ENCODE measurements at regions not wholly inside any gene's neighbourhood (a gene's known extent, or its start where the extent isn't known, plus 50 kb on each side); places are given as distances from the start of the nearest gene placed in this dataset.

DNA sequence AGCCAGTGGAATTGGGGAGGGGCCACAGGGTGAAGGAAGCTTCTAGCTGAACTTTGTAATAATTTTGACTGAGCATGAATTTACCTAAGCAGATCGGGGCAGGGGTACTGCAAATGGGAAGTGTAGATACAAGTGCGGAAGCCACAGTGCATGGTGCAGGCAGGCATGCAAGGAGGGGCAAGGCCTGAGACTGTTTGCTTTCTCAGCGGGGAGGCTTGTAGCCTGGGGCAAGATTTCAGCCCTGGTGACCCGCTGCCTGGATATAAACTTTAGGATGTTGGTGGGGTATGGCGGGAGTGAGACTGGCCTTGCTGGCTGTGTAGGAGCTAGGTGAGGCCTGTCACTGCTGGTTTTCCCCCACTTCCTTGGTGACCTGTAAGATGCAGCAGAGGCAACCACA, 266.4 kb upstream of the PREP start:
- Histone ChIP-seq H3K9me3 (ENCODE audit: low read depth, low read length) (no peaks in the 10 kb centered on the region), H3K4me1 (ENCODE audit: insufficient read depth, low read length) (no peaks in the 10 kb centered on the region), H3K4me3 (ENCODE audit: low read length) (no peak overlapping the region), H3K27me3 (ENCODE audit: insufficient read depth, low read length) (no peaks in the 10 kb centered on the region)

DNA sequence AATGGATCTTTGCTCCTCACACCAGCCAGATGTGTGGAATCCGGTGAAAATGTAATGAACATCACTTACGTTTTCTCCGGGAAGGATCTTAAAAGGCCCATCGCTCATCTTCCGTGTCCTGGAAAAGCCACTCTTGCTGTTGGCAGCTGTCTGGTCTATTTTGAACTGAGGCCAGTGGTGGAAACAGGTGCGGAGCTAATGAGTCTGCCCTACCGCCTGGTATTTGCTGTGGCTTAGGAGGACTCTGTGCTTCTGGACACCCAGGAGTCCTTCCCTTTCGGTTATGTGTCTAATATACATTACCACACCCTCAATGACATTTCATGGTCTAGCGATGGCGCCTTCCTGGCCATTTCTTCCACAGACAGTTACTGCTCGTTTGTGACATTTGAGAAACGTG, 264.2 kb upstream of the PREP start:
- H3K27me3 ChIP-seq (ENCODE audit: insufficient read depth, low read length) = no peaks in the 10 kb centered on the region
- no peak overlapping the region for H3K4me3 ChIP-seq (ENCODE audit: low read length)
- no peaks in the 10 kb centered on the region for H3K4me1 ChIP-seq (ENCODE audit: insufficient read depth, low read length)
- H3K9me3 ChIP-seq (ENCODE audit: low read depth, low read length) = no peaks in the 10 kb centered on the region

DNA sequence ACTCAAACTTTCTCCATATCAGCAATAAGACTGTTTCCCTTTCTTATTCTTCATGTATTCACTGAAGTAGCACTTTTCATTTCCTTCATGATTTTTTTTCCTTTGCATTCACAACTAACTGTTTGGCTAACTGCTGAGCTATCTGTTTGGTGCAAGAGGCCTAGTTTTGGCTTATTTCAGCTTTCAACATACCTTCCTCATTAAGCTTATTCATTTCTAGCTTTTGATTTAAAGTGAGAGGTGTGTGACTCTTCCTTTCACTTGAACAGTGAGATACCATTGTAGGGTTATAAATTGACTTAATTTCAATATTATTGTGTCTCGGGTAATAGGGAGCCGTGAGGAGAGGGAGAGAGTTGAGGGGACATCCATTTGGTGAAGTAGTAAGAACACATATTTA, 262.0 kb upstream of the PREP start:
- Histone ChIP-seq H3K9me3 (ENCODE audit: low read depth, low read length) (no peaks in the 10 kb centered on the region), H3K4me1 (ENCODE audit: insufficient read depth, low read length) (no peaks in the 10 kb centered on the region), H3K27me3 (ENCODE audit: insufficient read depth, low read length) (no peaks in the 10 kb centered on the region), H3K4me3 (ENCODE audit: low read length) (no peak overlapping the region)

DNA sequence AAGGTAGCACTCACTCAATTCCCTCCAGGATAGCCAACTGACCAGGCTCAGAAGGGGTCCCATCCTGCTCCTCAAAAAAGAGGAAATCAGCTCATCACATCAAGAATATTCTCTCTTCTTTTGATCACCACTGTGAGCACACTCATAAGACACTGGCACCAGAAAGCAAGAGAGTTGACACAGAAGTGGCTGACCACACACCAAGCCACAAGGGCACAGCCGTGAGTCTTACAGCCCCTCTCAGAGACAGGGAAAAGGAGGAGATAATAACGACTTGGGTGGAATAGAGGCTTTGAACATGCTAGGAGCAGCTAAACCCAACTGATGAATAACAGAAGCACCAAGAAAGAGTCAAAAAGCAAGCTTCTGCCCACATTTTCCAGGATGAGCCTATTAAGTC, 249.1 kb upstream of the PREP start:
- H3K9me3 ChIP-seq (ENCODE audit: low read depth, low read length) = no peaks in the 10 kb centered on the region
- H3K4me3 ChIP-seq (ENCODE audit: low read length) = no peak overlapping the region
- H3K27me3 ChIP-seq (ENCODE audit: insufficient read depth, low read length) = no peaks in the 10 kb centered on the region
- H3K4me1 ChIP-seq (ENCODE audit: insufficient read depth, low read length) = peaks cover 11% of the 10 kb centered on the region

DNA sequence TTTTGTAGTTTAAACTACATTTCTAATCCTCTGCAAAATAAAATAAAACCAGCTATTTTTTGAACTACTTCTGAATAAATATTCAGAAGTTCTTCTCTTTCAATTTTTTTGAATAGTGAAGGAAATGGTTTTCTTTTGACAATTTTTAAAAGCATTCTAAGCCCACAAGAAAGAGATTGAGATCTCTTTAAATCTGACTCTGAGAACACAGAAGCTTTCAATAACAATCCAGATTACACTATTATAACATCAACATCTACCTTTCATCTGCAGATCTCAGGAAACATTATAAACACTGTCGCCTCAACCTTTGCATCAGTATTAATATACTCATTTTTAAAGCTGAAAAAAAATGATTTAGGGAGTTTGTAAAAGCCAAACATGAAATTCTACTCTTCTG, 247.5 kb upstream of the PREP start:
- no peak overlapping the region for H3K4me3 ChIP-seq (ENCODE audit: low read length)
- H3K9me3 ChIP-seq (ENCODE audit: low read depth, low read length) = no peaks in the 10 kb centered on the region
- H3K27me3 ChIP-seq (ENCODE audit: insufficient read depth, low read length) = no peaks in the 10 kb centered on the region
- peaks cover 24% of the 10 kb centered on the region for H3K4me1 ChIP-seq (ENCODE audit: insufficient read depth, low read length)

DNA sequence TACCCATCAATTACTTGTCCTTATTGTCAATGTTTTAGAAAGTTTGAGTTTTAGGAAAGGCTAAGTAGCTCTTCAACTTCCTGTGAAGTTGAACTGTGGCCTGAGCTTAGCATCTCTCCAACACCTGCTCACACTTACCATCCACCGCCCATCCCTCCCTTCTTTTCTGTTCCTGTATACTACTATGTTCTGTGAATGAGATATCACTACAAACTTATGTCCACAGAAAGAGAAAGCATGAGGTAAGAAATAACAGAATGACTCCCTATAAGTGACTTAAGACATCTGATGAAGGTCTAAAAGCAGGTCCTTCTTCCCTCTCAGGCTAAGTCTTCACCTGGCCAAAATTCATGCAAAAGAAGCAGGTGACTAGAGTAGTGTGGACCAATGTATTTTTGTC, 246.3 kb upstream of the PREP start:
- no peaks in the 10 kb centered on the region for H3K27me3 ChIP-seq (ENCODE audit: insufficient read depth, low read length)
- H3K4me3 ChIP-seq (ENCODE audit: low read length) = no peak overlapping the region
- H3K4me1 ChIP-seq (ENCODE audit: insufficient read depth, low read length) = peaks cover 28% of the 10 kb centered on the region
- H3K9me3 ChIP-seq (ENCODE audit: low read depth, low read length) = no peaks in the 10 kb centered on the region

DNA sequence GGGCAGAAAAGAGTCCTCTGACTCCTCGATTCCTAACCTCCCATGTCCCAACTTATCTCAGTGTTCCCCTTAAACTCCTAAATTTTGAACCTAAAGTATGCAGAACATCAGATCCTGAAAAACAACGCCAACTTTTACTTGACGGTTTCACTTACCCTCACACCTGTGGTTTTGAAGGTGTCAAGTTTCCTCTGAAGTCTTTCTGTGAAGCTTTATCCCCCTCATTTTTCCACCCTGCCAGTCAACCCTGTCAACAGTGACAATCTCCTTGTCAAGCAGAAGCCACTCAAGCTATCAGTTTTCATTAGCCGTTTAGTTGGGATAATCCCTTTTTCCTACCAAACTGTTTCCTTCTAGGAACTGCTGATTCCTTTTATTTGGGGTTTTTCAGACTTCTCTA, 245.4 kb upstream of the PREP start:
- Histone ChIP-seq H3K9me3 (ENCODE audit: low read depth, low read length) (no peaks in the 10 kb centered on the region), H3K27me3 (ENCODE audit: insufficient read depth, low read length) (no peaks in the 10 kb centered on the region), H3K4me3 (ENCODE audit: low read length) (no peak overlapping the region), H3K4me1 (ENCODE audit: insufficient read depth, low read length) (peaks cover 34% of the 10 kb centered on the region)

DNA sequence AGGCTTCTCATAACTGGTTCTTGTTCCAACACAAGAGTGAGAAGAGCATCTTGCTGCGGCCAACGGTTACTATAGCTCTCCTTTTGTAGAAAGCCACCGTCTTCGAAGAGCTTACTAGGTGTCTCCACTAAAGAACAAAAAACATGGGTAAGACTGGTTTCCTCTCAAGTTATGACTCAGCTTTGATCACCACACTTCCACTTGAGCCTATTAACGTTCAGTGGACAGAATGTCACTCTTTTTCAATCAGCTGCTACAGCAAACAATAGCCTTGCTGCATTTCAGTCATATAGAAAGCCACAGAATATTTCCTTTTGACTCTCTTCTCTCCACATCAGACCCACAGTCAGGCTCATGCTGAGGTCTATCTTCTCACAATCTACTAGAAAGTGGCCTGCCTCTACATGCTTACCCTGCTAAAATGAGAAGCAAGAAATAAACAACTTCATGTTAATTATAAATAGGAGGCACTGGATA, 243.5 kb upstream of the PREP start:
- no peak overlapping the region for H3K4me3 ChIP-seq (ENCODE audit: low read length)
- peaks cover 34% of the 10 kb centered on the region for H3K4me1 ChIP-seq (ENCODE audit: insufficient read depth, low read length)
- H3K9me3 ChIP-seq (ENCODE audit: low read depth, low read length) = no peaks in the 10 kb centered on the region
- H3K27me3 ChIP-seq (ENCODE audit: insufficient read depth, low read length) = no peaks in the 10 kb centered on the region

DNA sequence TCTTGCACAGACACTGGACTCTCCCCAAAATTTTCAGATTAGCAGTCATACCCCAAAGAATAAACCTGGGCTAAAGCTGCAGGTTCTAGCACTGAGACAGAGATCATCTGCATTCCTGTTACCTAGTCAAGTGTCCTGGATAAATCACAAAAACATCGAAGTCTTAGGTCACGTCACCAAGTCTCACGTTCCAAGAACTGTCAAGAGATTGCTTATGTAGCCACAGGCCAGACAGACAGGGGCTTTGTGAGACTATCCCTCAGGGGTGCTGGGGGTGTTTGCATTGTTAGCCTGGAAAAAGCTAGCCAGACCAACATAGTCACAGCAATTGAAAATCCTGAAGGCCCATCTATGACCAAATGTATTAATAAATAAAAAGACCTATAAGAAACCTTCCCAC, 243.1 kb upstream of the PREP start:
- no peaks in the 10 kb centered on the region for H3K27me3 ChIP-seq (ENCODE audit: insufficient read depth, low read length)
- H3K9me3 ChIP-seq (ENCODE audit: low read depth, low read length) = no peaks in the 10 kb centered on the region
- no peak overlapping the region for H3K4me3 ChIP-seq (ENCODE audit: low read length)
- peaks cover 34% of the 10 kb centered on the region for H3K4me1 ChIP-seq (ENCODE audit: insufficient read depth, low read length)

DNA sequence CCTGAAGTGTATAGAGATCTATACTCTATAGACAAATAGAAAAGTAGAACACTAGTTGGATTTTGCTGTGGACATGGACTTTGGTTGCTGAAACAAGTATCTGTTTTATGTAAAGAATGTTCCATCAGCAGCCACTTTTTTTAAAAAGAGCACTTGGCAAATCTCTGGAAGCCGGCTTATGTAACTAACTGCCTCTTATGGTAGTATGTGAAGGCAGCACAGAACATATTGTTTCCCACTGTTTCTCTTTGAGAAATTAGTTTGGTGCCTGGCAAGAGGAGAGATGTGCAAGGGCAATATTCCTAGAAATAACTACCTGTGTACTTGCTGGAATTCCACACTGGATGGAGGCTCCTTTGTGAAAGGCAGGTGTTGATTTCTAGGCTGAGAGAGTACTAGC, 242.3 kb upstream of the PREP start:
- Histone ChIP-seq H3K4me1 (ENCODE audit: insufficient read depth, low read length) (peaks cover 34% of the 10 kb centered on the region), H3K4me3 (ENCODE audit: low read length) (no peak overlapping the region), H3K9me3 (ENCODE audit: low read depth, low read length) (no peaks in the 10 kb centered on the region), H3K27me3 (ENCODE audit: insufficient read depth, low read length) (no peaks in the 10 kb centered on the region)

DNA sequence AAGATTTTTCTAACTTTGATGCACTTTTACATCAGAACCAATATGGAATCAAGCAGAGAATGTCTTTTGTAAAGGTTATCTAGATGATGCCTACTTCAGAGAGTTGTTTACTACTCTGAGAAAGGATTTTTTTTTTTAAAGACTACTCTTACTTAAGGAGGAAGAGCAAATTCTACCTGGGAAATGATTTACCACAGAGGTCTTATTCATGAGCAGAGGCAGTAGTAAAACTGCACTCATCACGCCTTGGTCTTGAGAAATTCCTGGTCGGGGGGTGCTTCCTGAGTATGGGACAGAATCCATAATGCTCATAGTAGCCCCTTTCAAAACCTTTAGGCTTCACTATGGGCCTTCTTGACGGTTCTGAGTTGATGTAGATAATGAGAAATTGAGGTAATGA, 241.8 kb upstream of the PREP start:
- Histone ChIP-seq H3K27me3 (ENCODE audit: insufficient read depth, low read length) (no peaks in the 10 kb centered on the region), H3K4me1 (ENCODE audit: insufficient read depth, low read length) (peaks cover 34% of the 10 kb centered on the region), H3K9me3 (ENCODE audit: low read depth, low read length) (no peaks in the 10 kb centered on the region)

DNA sequence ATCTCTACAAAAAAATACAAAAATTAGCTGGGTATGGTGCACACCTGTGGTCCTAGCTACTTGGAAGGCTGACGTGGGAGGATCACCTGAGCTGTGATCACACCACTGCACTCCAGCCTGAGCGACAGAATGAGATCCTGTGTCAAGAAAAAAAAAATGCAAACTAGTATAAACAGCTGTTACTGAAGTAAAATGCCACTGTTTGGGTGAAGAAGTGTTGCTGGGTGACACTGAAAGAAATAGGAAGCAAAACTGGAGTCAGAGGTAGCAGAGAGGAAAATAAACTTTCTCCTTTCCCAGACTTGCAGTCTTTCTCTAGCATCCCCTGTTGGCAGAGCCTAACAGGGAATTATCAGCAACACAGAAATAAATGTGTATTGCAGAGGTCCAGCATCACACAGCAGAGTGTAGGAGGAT, 241.2 kb upstream of the PREP start:
- Histone ChIP-seq H3K4me3 (ENCODE audit: low read length) (no peak overlapping the region), H3K9me3 (ENCODE audit: low read depth, low read length) (no peaks in the 10 kb centered on the region), H3K27me3 (ENCODE audit: insufficient read depth, low read length) (no peaks in the 10 kb centered on the region), H3K4me1 (ENCODE audit: insufficient read depth, low read length) (peaks cover 34% of the 10 kb centered on the region)

More for the DNA sequence above, 241.8 kb upstream of the PREP start:
- H3K4me3 ChIP-seq (ENCODE audit: low read length) = no peak overlapping the region

DNA sequence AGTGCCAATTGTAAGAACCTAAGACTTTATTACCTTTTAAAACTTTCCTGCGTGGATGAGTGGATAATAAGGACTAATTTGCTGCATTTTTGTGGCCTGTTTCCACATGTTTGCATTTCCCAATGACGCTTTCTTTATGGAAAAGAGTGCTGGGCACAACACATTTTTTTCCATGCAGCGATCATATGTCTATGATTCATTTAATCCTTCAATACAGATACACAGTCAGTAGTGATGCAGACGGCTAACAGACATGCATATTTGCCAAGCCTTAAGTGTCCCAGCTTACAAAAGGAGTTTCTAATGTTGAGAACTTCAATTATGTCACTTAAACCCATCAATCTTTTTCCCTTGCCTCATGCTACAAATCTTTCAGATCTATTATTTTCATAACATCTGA, 239.8 kb upstream of the PREP start:
- Histone ChIP-seq H3K9me3 (ENCODE audit: low read depth, low read length) (no peaks in the 10 kb centered on the region), H3K4me3 (ENCODE audit: low read length) (no peak overlapping the region), H3K4me1 (ENCODE audit: insufficient read depth, low read length) (peaks cover 30% of the 10 kb centered on the region), H3K27me3 (ENCODE audit: insufficient read depth, low read length) (no peaks in the 10 kb centered on the region)

DNA sequence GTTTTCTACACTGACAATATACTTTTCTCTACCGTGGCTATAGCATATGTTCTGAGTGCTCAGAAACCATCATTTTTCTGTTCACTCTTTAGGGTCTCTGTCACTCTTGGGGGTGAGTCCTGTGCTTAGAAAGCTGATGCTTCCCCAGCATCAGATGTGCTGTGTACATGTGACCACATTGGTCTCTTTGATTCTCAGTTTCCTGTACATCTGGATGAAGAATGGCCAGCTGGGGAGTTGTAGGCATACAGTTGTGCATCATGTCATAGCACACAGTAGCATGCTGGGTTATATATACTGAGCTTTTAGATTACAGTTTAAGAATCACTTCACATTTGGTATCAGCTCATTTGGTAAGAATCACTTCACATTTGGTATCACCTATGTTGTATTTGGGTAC, 238.6 kb upstream of the PREP start:
- Histone ChIP-seq H3K9me3 (ENCODE audit: low read depth, low read length) (no peaks in the 10 kb centered on the region), H3K4me1 (ENCODE audit: insufficient read depth, low read length) (peaks cover 18% of the 10 kb centered on the region), H3K27me3 (ENCODE audit: insufficient read depth, low read length) (no peaks in the 10 kb centered on the region), H3K4me3 (ENCODE audit: low read length) (no peak overlapping the region)

DNA sequence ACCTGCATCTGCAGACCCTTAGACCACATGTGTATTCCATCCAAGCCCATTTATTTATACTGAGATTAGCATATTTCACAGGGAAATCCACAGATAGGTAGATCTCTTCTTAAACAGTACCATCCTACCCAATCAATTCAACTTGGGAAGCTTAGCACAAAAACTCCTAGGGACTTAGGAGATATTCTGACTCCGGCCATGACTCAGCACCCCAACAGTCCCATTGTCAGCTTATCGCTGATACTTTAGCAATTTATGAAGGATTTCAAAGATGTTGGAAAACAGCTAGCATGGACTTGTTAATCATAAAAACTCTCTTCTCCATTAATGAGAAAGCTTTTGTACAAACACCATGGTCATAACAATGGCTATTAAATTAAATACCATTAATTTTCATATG, 236.2 kb upstream of the PREP start:
- Histone ChIP-seq H3K4me1 (ENCODE audit: insufficient read depth, low read length) (peaks cover 6% of the 10 kb centered on the region), H3K9me3 (ENCODE audit: low read depth, low read length) (no peaks in the 10 kb centered on the region), H3K27me3 (ENCODE audit: insufficient read depth, low read length) (no peaks in the 10 kb centered on the region), H3K4me3 (ENCODE audit: low read length) (no peak overlapping the region)

DNA sequence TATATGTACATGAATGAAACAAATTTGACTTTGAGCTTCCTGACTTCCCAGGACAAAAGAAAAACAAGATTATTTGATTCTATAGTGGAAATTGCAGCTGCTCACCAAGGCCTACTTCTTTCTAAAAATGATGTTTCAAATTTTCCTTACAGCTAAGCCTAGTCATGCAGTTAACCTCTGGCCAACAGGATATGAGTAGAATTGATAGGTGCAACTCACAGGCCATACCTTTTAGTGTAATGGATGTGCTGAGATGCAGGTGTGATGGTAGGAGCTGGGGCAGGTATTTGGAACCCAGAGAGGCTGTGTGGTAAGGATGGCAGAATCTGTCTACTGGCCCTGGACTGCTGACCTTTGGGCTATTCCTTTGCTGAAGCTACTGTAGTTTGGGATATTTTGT, 230.9 kb upstream of the PREP start:
- Histone ChIP-seq H3K27me3 (ENCODE audit: insufficient read depth, low read length) (no peaks in the 10 kb centered on the region), H3K4me3 (ENCODE audit: low read length) (no peak overlapping the region), H3K9me3 (ENCODE audit: low read depth, low read length) (no peaks in the 10 kb centered on the region), H3K4me1 (ENCODE audit: insufficient read depth, low read length) (no peaks in the 10 kb centered on the region)

Measured in mononuclear cell (primary cell).